Thyroid gland (tissue), 4 donors: ENCODE measurements at regions not wholly inside any gene's neighbourhood (a gene's known extent, or its start where the extent isn't known, plus 50 kb on each side); places are given as distances from the start of the nearest gene placed in this dataset.

ENCODE experiments used
- POLR2A ChIP-seq, 2 donors: fragments of 450-650 bp; IDR thresholded peaks; one replicate each; pipeline ENCODE4 v1.6.1; 2017; ENCODE audit warnings: antibody characterized with exemption in 2 of 2, mild to moderate bottlenecking in 2 of 2, moderate library complexity in 1 of 2
- TF ChIP-seq, protein P1 (sequence below), 6 experiments: fragments of 200-600 bp in 3 of 6; fragments of 450-650 bp in 3 of 6; sonication (generic) in 3 of 6; IDR thresholded peaks; one replicate each; pipeline ENCODE4 v1.5.1; 2016 to 2019; ENCODE audit warnings: antibody characterized with exemption in 6 of 6, mild to moderate bottlenecking in 2 of 6, inconsistent platforms in 1 of 6, moderate library complexity in 1 of 6

DNA sequence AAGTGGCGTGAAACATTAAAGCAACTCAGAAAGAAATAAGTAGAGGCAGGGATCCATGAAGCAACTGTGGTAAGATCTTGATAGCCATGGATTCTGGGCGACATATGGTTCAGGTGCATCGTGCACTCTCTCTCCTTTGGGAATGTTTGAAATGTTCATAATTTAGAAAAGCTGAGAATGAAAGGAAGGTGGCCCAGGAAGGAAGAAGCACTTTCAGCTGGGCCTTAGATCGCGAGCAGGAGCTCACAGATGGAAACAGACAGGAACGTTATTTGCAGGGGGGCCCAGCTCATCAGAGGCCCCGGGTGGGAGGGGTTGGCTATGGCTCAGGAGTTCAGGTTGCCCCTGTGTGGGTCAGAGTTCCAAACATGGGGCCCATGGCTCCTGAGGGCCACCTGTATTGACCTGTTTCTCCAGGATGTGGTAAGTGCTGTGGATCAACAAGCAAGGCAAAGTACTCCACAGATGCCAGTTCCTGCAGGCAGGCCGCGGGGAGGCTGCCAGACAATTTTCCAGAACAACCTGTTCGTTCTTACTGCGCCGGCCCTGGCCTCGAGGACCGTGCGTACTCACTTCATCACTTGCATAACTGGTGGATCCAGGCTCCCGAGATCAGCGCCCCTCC lies 253.2 kb downstream of the TOMM20 start:
- TF ChIP-seq, protein P1, sequence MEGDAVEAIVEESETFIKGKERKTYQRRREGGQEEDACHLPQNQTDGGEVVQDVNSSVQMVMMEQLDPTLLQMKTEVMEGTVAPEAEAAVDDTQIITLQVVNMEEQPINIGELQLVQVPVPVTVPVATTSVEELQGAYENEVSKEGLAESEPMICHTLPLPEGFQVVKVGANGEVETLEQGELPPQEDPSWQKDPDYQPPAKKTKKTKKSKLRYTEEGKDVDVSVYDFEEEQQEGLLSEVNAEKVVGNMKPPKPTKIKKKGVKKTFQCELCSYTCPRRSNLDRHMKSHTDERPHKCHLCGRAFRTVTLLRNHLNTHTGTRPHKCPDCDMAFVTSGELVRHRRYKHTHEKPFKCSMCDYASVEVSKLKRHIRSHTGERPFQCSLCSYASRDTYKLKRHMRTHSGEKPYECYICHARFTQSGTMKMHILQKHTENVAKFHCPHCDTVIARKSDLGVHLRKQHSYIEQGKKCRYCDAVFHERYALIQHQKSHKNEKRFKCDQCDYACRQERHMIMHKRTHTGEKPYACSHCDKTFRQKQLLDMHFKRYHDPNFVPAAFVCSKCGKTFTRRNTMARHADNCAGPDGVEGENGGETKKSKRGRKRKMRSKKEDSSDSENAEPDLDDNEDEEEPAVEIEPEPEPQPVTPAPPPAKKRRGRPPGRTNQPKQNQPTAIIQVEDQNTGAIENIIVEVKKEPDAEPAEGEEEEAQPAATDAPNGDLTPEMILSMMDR (IDR thresholded peaks at IDR 0.05) = no peak
- no peak for TF ChIP-seq POLR2A (IDR thresholded peaks at IDR 0.05)
